Esophagus muscularis mucosa (tissue), 4 donors: ENCODE measurements at regions not wholly inside any gene's neighbourhood (a gene's known extent, or its start where the extent isn't known, plus 50 kb on each side); places are given as distances from the start of the nearest gene placed in this dataset.

Experiments used
- CTCF ChIP-seq, 3 experiments: fragments of 200-600 bp in 2 of 3; fragments of 450-650 bp in 1 of 3; sonication (generic) in 2 of 3; IDR thresholded peaks; one replicate each; pipeline ENCODE4 v1.5.1; 2017 to 2019; ENCODE audit warnings: antibody characterized with exemption in 3 of 3, mild to moderate bottlenecking in 2 of 3, moderate library complexity in 1 of 3
- EP300 ChIP-seq: sonication (generic); formaldehyde crosslinking; IDR thresholded peaks from one replicate; pipeline ENCODE4 v1.6.1; 2017; ENCODE audit warnings: antibody characterized with exemption
- POLR2A ChIP-seq: fragments of 450-650 bp; IDR thresholded peaks from one replicate; pipeline ENCODE4 v1.6.1; 2017; ENCODE audit warnings: antibody characterized with exemption, moderate library complexity, mild to moderate bottlenecking, low read depth

- TF ChIP-seq CTCF (IDR thresholded peaks at IDR 0.05) (no peak), EP300 (no peak), POLR2A (no peak)
These were observed 379.2 kb upstream of the MIR17HG start for GRCh38 chr13:90968166-90968904.
